Peyer's patch (tissue), 4 donors: ENCODE measurements at regions not wholly inside any gene's neighbourhood (a gene's known extent, or its start where the extent isn't known, plus 50 kb on each side); places are given as distances from the start of the nearest gene placed in this dataset.

Experiments used
- POLR2A ChIP-seq, 2 donors: fragments of 450-650 bp; IDR thresholded peaks; one replicate each; pipeline ENCODE4 v1.5.1; 2017; ENCODE audit warnings: antibody characterized with exemption in 2 of 2, mild to moderate bottlenecking in 2 of 2, moderate library complexity in 2 of 2
- TF ChIP-seq, protein P1 (sequence below), 6 experiments: fragments of 450-650 bp in 4 of 6; fragments of 200-600 bp in 2 of 6; sonication (generic) in 1 of 6; IDR thresholded peaks; one replicate each; pipeline ENCODE4 v1.5.1; 2017 to 2019; ENCODE audit warnings: antibody characterized with exemption in 6 of 6, mild to moderate bottlenecking in 3 of 6, moderate library complexity in 1 of 6

DNA sequence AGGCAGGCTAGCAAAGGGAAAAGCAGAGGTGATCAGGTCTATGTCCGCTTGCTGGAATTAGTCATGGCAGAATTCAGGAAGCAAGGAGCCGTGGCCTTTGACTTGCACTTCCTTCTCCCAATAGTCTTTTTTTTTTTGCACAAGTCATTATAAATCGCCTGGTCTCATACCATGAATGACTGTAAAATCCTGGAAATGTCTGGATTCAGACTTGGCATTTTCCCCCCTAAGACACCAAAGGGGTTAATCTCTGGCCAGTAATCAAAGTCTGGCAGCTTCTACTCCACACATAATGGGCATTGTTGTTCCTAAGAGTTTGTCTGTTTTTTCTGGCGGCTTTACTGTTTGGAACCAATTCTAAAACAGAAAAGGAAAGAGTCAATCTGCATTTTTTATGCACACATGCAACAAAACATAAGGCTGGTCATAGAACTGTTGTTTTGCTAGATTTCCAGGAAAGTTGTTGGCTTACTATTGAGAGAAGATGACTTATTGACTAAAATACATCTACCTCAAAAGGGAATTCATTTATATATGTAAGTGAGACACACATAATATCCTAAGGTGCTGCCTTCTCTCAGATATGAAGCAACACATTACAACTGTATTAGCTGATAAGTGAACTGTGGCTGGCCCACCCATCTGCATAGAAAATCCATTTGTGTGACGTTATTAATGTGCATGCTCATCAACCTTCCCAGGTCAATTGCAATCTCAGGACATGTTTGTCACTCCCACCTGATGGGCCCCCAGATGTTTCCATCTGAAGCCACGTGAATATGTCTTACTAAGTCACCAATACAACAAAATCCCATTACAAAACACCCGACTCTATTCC is 157.3 kb downstream of the BTG1 start:
- TF ChIP-seq, protein P1, sequence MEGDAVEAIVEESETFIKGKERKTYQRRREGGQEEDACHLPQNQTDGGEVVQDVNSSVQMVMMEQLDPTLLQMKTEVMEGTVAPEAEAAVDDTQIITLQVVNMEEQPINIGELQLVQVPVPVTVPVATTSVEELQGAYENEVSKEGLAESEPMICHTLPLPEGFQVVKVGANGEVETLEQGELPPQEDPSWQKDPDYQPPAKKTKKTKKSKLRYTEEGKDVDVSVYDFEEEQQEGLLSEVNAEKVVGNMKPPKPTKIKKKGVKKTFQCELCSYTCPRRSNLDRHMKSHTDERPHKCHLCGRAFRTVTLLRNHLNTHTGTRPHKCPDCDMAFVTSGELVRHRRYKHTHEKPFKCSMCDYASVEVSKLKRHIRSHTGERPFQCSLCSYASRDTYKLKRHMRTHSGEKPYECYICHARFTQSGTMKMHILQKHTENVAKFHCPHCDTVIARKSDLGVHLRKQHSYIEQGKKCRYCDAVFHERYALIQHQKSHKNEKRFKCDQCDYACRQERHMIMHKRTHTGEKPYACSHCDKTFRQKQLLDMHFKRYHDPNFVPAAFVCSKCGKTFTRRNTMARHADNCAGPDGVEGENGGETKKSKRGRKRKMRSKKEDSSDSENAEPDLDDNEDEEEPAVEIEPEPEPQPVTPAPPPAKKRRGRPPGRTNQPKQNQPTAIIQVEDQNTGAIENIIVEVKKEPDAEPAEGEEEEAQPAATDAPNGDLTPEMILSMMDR (IDR thresholded peaks at IDR 0.05): no peak
- no peak for TF ChIP-seq POLR2A (IDR thresholded peaks at IDR 0.05)
